Ovary (tissue), 3 donors: ENCODE measurements at regions not wholly inside any gene's neighbourhood (a gene's known extent, or its start where the extent isn't known, plus 50 kb on each side); places are given as distances from the start of the nearest gene placed in this dataset.

Experiments
- CTCF ChIP-seq, 3 donors: fragments of 450-650 bp in 2 of 3; fragments of 200-600 bp in 1 of 3; IDR thresholded peaks; one replicate each; pipeline versions ENCODE4 v1.5.1 to v1.8.0; 2016 to 2022; ENCODE audit warnings: antibody characterized with exemption in 3 of 3, mild to moderate bottlenecking in 1 of 3
- POLR2A ChIP-seq: fragments of 450-650 bp; IDR thresholded peaks from one replicate; pipeline ENCODE4 v1.6.1; 2017; ENCODE audit warnings: antibody characterized with exemption, mild to moderate bottlenecking, moderate library complexity
- donor health status: DM: no; HTN: no; CAD: no.

DNA sequence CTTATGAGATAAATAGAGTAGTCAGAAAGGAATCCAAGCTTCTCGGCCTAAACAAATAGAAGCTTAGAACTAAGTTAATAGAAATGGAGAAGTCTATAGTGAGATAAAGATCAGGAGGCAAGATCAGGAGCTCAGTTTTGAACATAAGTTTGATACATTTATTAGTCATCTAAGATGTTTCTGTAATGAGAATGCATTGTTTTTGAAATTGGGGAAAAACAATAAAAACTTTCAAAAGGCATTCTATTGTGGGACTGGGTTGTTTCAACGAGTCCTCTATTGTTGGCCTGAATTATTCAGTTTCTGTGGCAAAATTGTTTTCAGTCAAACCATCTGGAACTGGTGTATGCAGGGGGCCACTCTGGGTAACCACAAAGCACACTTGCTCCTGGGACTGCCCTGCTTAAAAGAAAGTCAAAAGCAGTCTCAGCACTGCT is 181.0 kb upstream of the CLINT1 start:
- TF ChIP-seq CTCF (IDR thresholded peaks at IDR 0.05) (no peak), POLR2A (no peak)
